Smooth muscle cell (in vitro differentiated cells): ENCODE measurements at regions not wholly inside any gene's neighbourhood (a gene's known extent, or its start where the extent isn't known, plus 50 kb on each side); places are given as distances from the start of the nearest gene placed in this dataset.

Experiments
- DNase-seq: peaks from one replicate; lab custom pipeline; 2025; ENCODE audit not compliant: unreplicated experiment; lab: John Stamatoyannopoulos, UW
- H2AFZ ChIP-seq: fragments of 200-600 bp; sonication (generic); 2 replicates; pipeline ENCODE4 v1.6.0; 2016; ENCODE audit warnings: antibody characterized with exemption, low read depth, mild to moderate bottlenecking
- H3F3A ChIP-seq: fragments of 200-600 bp; sonication (generic); 2 replicates; pipeline ENCODE4 v1.6.0; 2017; ENCODE audit warnings: antibody characterized with exemption, low read depth
- H3K27ac ChIP-seq: fragments of 200-600 bp; sonication (generic); 2 replicates; pipeline ENCODE4 v1.5.1; 2016; ENCODE audit warnings: low read depth, mild to moderate bottlenecking
- H3K27me3 ChIP-seq: fragments of 200-600 bp; sonication (generic); 2 replicates; pipeline ENCODE4 v1.6.1; 2016; ENCODE audit warnings: low read depth, mild to moderate bottlenecking
- H3K36me3 ChIP-seq: fragments of 200-600 bp; sonication (generic); 2 replicates; pipeline ENCODE4 v1.5.1; 2016; ENCODE audit warnings: low read depth
- H3K4me1 ChIP-seq: fragments of 200-600 bp; sonication (generic); 2 replicates; pipeline ENCODE4 v1.5.1; 2016; ENCODE audit warnings: low read depth
- H3K4me2 ChIP-seq: fragments of 200-600 bp; sonication (generic); 2 replicates; pipeline ENCODE4 v1.6.0; 2016; ENCODE audit warnings: mild to moderate bottlenecking
- H3K4me3 ChIP-seq: fragments of 200-600 bp; sonication (generic); 2 replicates; pipeline ENCODE4 v1.5.1; 2016; ENCODE audit warnings: mild to moderate bottlenecking
- H3K79me2 ChIP-seq: fragments of 200-600 bp; sonication (generic); 2 replicates; pipeline ENCODE4 v1.6.0; 2016; ENCODE audit warnings: low read depth, mild to moderate bottlenecking
- H3K9ac ChIP-seq: fragments of 200-600 bp; sonication (generic); 2 replicates; pipeline ENCODE4 v1.6.0; 2016; ENCODE audit warnings: low read depth
- H3K9me3 ChIP-seq: fragments of 200-600 bp; sonication (generic); replicated peaks from 2 replicates; pipeline ENCODE4 v1.5.1; 2016; ENCODE audit warnings: low read depth
- H4K20me1 ChIP-seq: fragments of 200-600 bp; sonication (generic); 2 replicates; pipeline ENCODE4 v1.6.0; 2016; ENCODE audit warnings: low read depth
- CTCF ChIP-seq: fragments of 200-600 bp; sonication (generic); IDR thresholded peaks from 2 replicates; pipeline ENCODE4 v1.5.1; 2017; ENCODE audit warnings: borderline replicate concordance, mild to moderate bottlenecking, antibody characterized with exemption; ENCODE audit not compliant: insufficient read depth, poor library complexity, severe bottlenecking
- WGBS: methylation state at CpG from one replicate; pipeline ENCODE4 v1.1.7; 2016; ENCODE audit warnings: low lambda C conversion rate; 5-methylcytosine and 5-hydroxymethylcytosine counted together

- no peaks in the 10 kb centered on the region for H3K79me2 ChIP-seq
- WGBS = 68% methylated on average over 2 of the region's 2 CpGs
- H4K20me1 ChIP-seq = no peaks in the 10 kb centered on the region
- peak overlapping the region; percentile 16 for H3K4me2 ChIP-seq
- H2AFZ ChIP-seq = peak overlapping the region; percentile 45
- DNase-seq = no peak
- no peaks in the 10 kb centered on the region for H3F3A ChIP-seq
- no peaks in the 10 kb centered on the region for H3K36me3 ChIP-seq
- H3K27me3 ChIP-seq = no peaks in the 10 kb centered on the region
- TF ChIP-seq CTCF = no peak
- peak overlapping the region; percentile 29 for H3K27ac ChIP-seq
- H3K9me3 ChIP-seq = no peaks in the 10 kb centered on the region
- no peak overlapping the region for H3K4me3 ChIP-seq
- no peaks in the 10 kb centered on the region for H3K4me1 ChIP-seq
- no peak overlapping the region for H3K9ac ChIP-seq
Measured at GRCh38 chr12:19778797-19779196, 339.5 kb downstream of the AEBP2 start.

- Histone ChIP-seq H3K4me2 (peak overlapping the region; percentile 16), H3K4me1 (no peaks in the 10 kb centered on the region), H3K9ac (no peak overlapping the region), H3K79me2 (no peaks in the 10 kb centered on the region), H2AFZ (peak overlapping the region; percentile 45), H3K9me3 (no peaks in the 10 kb centered on the region), H3K27me3 (no peaks in the 10 kb centered on the region), H3K4me3 (no peak overlapping the region), H4K20me1 (no peaks in the 10 kb centered on the region), H3K27ac (no peak overlapping the region), H3K36me3 (no peaks in the 10 kb centered on the region), H3F3A (no peaks in the 10 kb centered on the region)
- no peak for TF ChIP-seq CTCF
- no peak for DNase-seq
- WGBS = 63% methylated on average over 10 of the region's 10 CpGs
Measured at GRCh38 chr12:19779395-19780056, 340.2 kb downstream of the AEBP2 start.

GRCh38 chr12:19780460-19780859 lies 341.2 kb downstream of the AEBP2 start:
- Histone ChIP-seq H3K36me3 (no peaks in the 10 kb centered on the region), H3K4me1 (no peaks in the 10 kb centered on the region), H3K9ac (no peak overlapping the region), H3K9me3 (no peaks in the 10 kb centered on the region), H4K20me1 (no peaks in the 10 kb centered on the region), H2AFZ (no peak overlapping the region), H3K27me3 (no peaks in the 10 kb centered on the region), H3K27ac (no peak overlapping the region), H3K4me2 (no peak overlapping the region), H3K79me2 (no peaks in the 10 kb centered on the region), H3F3A (no peaks in the 10 kb centered on the region), H3K4me3 (no peak overlapping the region)
- no peak for TF ChIP-seq CTCF
- DNase-seq = no peak
- 87% methylated on average over 6 of the region's 6 CpGs for WGBS
